GM18498 (cell line): ENCODE measurements at regions not wholly inside any gene's neighbourhood (a gene's known extent, or its start where the extent isn't known, plus 50 kb on each side); places are given as distances from the start of the nearest gene placed in this dataset.

ENCODE experiments used
- ATAC-seq: cut with Tn5 transposase; IDR thresholded peaks from one replicate; pipeline ENCODE4 v1.9.1; 2021; ENCODE audit warnings: mild to moderate bottlenecking, moderate library complexity; ENCODE audit not compliant: unreplicated experiment

- ATAC-seq, result no peak
These were observed 1040.6 kb upstream of the SLC10A2 start for GRCh38 chr13:104106705-104107393.

- ATAC-seq, result no peak
These were observed 1039.5 kb upstream of the SLC10A2 start for GRCh38 chr13:104105418-104106355.

- ATAC-seq, result no peak
These were observed 1033.5 kb upstream of the SLC10A2 start for GRCh38 chr13:104099750-104100149.

- no peak for ATAC-seq
These were observed 1032.2 kb upstream of the SLC10A2 start for GRCh38 chr13:104098421-104098820.

DNA sequence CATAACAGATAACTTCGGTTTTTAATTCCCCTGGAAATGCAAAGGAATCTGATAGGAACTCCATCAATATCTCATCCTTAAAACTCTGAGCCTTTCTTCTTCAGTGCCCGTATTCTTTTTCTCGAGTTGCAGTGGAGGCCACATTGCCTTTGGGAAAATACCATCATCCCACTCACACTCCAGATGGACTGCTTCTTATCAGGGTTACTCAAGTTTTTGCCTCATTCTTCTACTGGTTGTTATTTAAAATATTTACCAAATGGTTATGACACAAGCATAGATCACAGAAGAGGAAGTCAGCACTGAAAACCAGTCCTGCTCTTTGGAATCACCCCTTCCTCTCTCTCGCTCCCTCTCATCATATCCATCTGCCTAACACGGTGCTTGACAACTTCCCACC is 1020.5 kb upstream of the SLC10A2 start:
- ATAC-seq, result no peak

DNA sequence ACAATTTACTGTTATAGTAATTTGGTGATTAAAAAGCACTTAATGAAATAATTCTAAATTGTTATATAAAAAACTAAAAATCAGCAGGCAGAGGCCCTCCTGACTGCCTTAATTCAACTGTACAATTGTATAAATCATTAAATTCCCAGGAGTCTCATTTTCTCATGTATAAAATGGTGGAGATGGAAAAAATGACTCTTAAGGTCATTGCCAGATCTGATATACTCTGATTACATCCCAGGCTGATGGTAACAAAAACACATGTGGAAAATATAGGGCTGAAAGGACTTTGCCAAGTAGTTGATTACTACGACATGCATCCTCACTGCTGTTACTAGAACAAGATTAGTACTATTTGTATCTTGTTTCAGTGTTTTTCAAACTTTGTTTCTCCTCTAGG is 1020.0 kb upstream of the SLC10A2 start:
- ATAC-seq, result no peak

DNA sequence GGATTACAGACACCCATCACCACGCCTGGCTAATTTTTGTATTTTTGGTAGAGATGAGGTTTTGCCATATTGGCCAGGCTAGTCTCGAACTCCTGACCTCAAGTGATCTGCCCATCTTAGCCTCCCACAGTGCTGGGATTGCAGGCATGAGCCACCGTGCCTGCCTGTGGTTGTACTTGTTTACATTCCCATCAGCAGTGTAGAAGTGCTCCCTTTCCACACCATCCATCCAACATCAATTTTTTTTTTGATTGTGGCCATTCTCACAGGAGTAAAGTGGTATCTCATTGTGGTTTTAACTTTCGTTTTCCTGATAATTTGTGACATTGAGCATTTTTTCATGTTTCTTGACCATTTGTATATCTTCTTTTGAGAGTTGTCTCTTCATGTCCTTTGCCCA is 1019.4 kb upstream of the SLC10A2 start:
- no peak for ATAC-seq

DNA sequence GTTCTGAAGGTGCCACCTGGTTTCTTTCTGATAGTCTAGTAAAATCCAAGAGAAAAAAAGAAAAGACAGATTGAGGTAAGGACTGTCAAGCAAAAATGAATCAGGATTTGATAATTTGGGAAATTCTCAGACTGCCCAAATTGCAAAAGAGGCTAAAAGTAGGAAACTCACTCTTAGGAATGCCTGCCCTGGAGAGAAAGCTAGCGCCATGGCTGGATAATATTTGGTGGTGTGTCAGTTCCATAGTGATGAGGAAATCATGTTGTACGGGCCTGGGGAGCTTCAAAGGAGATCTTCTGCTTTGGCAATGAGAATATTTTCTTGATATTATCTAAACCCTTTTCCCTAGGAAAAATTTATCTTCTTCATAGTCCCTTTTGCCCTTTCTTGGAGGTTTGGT is 1008.1 kb upstream of the SLC10A2 start:
- no peak for ATAC-seq

DNA sequence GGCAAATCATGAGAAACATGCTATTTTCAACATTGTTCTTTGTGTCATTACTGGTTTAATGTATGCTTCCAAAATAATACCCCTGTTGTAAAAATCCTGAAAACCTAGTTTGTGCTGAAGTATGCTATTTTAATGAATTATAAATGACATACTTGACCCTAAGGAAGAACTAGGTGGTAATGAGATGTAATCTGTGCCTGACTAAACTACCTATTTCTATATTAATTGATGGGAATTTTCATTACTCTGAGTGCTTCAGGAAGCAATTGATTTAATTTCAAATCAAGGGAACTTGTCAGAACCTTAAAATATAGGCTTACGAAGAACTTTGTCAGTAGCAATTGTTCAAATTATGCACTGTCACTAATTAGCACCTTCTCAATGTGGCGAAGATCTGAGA is 1005.6 kb upstream of the SLC10A2 start:
- no peak for ATAC-seq

DNA sequence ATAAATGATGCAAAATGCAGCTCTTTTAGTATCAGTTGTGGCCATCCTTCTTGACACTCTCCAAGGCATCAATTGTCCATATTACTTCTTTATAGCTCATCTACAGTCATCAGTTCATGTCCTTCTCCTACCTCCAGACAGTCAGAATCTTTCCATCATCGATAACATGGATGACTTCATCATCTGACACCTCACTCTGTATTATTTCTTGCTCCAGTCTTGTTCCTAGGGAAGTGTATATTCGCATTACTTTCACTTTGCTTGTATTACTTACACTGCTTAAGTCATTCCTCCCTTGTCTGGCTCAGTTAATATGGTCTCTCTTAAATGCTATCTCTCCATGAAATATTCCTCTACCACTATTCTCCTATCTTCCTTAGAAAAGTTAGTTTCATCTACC is 999.1 kb upstream of the SLC10A2 start:
- no peak for ATAC-seq

DNA sequence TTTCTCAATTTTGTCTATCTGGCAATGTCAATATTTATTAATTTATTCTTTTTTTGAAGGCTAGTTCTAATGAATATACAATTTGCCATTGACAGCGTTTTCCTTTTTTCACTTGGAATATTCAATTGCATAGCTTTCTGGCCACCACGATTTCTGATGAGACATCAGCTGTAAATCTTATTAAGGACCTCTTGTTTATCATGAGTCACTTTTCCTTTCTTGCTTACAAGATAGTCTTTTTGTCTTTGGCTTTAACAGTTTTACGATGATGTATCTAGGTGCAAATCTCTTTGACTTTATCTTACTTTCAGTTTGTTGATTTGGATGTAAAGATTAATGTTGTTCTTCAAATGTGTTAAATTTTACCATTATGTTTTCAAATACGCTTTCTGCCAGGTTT is 991.6 kb upstream of the SLC10A2 start:
- ATAC-seq, result no peak

- no peak for ATAC-seq
These were observed 979.7 kb upstream of the SLC10A2 start for GRCh38 chr13:104045907-104046306.

DNA sequence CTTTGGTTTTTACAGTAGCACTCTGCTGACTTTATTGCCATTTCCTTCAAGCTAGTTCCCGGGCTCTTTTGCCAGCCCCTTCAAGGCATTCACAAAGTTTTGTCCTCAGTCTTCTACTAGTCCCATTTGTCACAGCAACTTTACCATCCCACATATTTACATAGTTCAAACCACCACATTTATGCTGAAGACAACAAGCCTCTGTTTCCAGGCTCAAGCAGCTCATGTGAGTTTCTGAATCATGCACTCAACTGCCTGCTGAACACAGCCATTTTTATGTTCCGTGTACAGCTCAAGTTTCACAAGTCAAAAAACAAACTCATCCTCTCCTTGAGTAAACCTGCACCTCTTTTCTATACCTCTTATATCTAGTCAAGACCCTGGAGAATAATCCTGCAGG is 977.0 kb upstream of the SLC10A2 start:
- no peak for ATAC-seq

- no peak for ATAC-seq
These were observed 968.7 kb upstream of the SLC10A2 start for GRCh38 chr13:104034891-104035290.

DNA sequence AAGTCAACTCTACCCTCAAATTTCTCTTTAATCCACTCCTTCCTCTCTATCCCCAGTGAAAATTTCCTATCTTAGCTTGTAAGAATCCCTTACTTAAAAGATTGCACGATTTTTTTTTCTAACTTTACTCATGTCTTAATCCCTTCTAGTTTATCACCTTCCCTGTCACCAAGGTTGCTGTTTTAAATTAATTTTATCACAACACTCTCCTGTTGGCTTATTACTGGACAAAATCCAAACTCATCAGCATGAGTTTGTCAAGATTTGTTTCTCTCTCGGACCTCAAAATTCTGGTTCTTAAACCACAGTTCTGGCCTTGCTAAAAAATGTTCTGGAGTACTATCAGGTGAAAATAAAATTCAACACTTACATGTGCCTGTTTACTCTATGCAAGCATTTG is 959.1 kb upstream of the SLC10A2 start:
- no peak for ATAC-seq

GRCh38 chr13:104024416-104025170 is 958.4 kb upstream of the SLC10A2 start:
- no peak for ATAC-seq

DNA sequence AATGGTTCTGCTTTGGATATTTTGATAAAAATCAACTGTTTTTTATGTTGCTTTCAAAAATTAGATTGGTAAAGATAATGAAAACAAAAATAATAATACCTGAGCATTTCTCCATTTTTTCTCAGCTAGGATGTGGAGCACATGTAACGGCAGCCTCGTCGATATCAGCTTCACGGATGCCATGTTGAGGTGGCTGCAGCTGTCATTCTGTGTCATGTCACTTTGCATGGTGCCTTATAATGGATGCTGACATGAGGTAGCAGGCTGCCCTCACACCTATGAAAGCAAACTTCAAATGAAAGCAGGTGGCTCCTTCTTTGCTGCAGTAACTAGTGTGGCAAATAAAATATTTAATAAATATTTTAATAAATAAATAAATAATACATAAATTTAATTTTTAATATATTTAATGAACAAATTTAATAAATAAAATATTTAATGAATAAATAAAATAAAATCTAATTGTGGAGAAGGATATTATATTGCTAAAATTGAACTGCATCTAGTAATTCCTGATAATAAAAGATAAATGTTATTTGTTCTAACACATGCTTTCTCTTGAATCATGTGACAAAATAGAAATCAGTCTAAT is 955.7 kb upstream of the SLC10A2 start:
- ATAC-seq, result no peak

- ATAC-seq, result no peak
These were observed 951.1 kb upstream of the SLC10A2 start for GRCh38 chr13:104017317-104017716.

- ATAC-seq, result no peak
These were observed 949.6 kb upstream of the SLC10A2 start for GRCh38 chr13:104015646-104016396.
